Progenitor cell of endocrine pancreas (in vitro differentiated cells): ENCODE measurements at regions not wholly inside any gene's neighbourhood (a gene's known extent, or its start where the extent isn't known, plus 50 kb on each side); places are given as distances from the start of the nearest gene placed in this dataset.

ENCODE experiments used
- DNase-seq: peaks from one replicate; pipeline ENCODE4 v3.0.0; 2021; ENCODE audit warnings: low spot score; ENCODE audit not compliant: unreplicated experiment
- H3K27ac Mint-ChIP-seq: 2 replicates; pipeline ENCODE4 v1.8.0; 2021; ENCODE audit warnings: mild to moderate bottlenecking, moderate library complexity, mixed read lengths
- H3K27me3 Mint-ChIP-seq: 2 replicates; pipeline ENCODE4 v1.8.0; 2021; ENCODE audit warnings: mixed read lengths
- H3K36me3 Mint-ChIP-seq: 2 replicates; pipeline ENCODE4 v1.8.0; 2022; ENCODE audit warnings: mixed read lengths; ENCODE audit not compliant: insufficient read depth
- H3K4me1 Mint-ChIP-seq: 2 replicates; pipeline ENCODE4 v1.8.0; 2021; ENCODE audit warnings: low read depth, mixed read lengths
- H3K4me3 Mint-ChIP-seq: 2 replicates; pipeline ENCODE4 v1.8.0; 2021; ENCODE audit warnings: low read depth, mild to moderate bottlenecking, moderate library complexity, mixed read lengths
- H3K9me3 Mint-ChIP-seq: 2 replicates; pipeline ENCODE4 v1.8.0; 2021; ENCODE audit warnings: low read depth, mixed read lengths
- TF ChIP-seq, protein P1 (sequence below): fragments of 200-600 bp; sonication (generic); IDR thresholded peaks from one replicate; pipeline ENCODE4 v1.5.0; 2021; ENCODE audit warnings: antibody characterized with exemption, mild to moderate bottlenecking; ENCODE audit not compliant: unreplicated experiment

DNA sequence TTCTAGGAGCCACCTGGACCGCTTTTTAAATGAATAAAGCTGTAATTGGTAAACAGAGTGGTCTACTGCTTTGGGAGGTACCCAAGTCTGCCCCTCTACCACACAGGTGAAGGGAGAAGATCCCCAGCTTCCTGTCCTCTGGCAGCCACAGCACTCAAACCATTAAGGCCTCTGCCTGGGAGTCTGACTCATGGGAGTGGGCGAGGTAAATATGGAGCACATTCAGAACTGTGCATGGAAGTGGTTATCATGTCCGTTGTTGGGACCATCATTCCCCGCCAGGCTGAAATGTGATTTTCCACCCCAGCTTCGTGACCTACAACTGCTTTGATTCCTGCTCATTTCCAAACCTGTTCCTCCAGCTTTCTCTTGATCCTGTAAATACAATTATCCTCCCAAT, 59.5 kb upstream of the ALDH1B1 start:
- peaks cover 17% of the 10 kb centered on the region for H3K27me3 Mint-ChIP-seq
- no peak for DNase-seq
- H3K36me3 Mint-ChIP-seq: no peaks in the 10 kb centered on the region
- peaks cover 17% of the 10 kb centered on the region for H3K4me1 Mint-ChIP-seq
- no peak overlapping the region for H3K4me3 Mint-ChIP-seq
- no peak overlapping the region for H3K27ac Mint-ChIP-seq
- H3K9me3 Mint-ChIP-seq: peaks cover 4% of the 10 kb centered on the region
- TF ChIP-seq, protein P1, sequence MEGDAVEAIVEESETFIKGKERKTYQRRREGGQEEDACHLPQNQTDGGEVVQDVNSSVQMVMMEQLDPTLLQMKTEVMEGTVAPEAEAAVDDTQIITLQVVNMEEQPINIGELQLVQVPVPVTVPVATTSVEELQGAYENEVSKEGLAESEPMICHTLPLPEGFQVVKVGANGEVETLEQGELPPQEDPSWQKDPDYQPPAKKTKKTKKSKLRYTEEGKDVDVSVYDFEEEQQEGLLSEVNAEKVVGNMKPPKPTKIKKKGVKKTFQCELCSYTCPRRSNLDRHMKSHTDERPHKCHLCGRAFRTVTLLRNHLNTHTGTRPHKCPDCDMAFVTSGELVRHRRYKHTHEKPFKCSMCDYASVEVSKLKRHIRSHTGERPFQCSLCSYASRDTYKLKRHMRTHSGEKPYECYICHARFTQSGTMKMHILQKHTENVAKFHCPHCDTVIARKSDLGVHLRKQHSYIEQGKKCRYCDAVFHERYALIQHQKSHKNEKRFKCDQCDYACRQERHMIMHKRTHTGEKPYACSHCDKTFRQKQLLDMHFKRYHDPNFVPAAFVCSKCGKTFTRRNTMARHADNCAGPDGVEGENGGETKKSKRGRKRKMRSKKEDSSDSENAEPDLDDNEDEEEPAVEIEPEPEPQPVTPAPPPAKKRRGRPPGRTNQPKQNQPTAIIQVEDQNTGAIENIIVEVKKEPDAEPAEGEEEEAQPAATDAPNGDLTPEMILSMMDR: no peak

- H3K4me3 Mint-ChIP-seq: no peak overlapping the region
- peaks cover 15% of the 10 kb centered on the region for H3K27me3 Mint-ChIP-seq
- TF ChIP-seq, protein P1: no peak
- H3K27ac Mint-ChIP-seq: no peak overlapping the region
- H3K4me1 Mint-ChIP-seq: peaks cover 17% of the 10 kb centered on the region
- no peaks in the 10 kb centered on the region for H3K36me3 Mint-ChIP-seq
- peaks cover 4% of the 10 kb centered on the region for H3K9me3 Mint-ChIP-seq
- DNase-seq: no peak
Observed at GRCh38 chr9:38332625-38333024, 59.9 kb upstream of the ALDH1B1 start.

GRCh38 chr9:38331141-38331540, 61.4 kb upstream of the ALDH1B1 start:
- no peak overlapping the region for H3K4me3 Mint-ChIP-seq
- no peak for DNase-seq
- TF ChIP-seq, protein P1: no peak
- no peaks in the 10 kb centered on the region for H3K36me3 Mint-ChIP-seq
- H3K9me3 Mint-ChIP-seq: peaks cover 4% of the 10 kb centered on the region
- no peak overlapping the region for H3K27ac Mint-ChIP-seq
- peaks cover 17% of the 10 kb centered on the region for H3K4me1 Mint-ChIP-seq
- peaks cover 5% of the 10 kb centered on the region for H3K27me3 Mint-ChIP-seq

DNA sequence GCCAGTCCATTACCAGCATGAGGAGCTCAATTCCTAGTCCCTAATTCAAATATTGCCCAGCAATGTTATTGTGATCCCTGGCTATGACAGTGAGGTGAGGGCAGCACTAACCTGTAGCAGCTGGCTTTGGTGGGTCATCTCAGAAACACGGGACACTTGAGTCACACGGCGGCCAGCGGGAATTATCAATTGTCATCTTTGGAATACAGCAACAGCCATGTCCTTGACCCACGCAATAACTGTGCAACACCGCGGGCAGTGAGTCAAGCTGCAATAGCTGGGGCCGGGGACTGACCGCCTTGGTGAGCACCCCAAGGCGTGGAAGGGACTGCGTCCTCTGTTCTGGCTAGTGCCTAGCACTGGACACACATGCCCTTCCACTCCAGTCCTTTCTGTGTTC, 62.5 kb upstream of the ALDH1B1 start:
- no peaks in the 10 kb centered on the region for H3K27me3 Mint-ChIP-seq
- peaks cover 17% of the 10 kb centered on the region for H3K4me1 Mint-ChIP-seq
- H3K9me3 Mint-ChIP-seq: peaks cover 4% of the 10 kb centered on the region
- no peak overlapping the region for H3K4me3 Mint-ChIP-seq
- no peak overlapping the region for H3K27ac Mint-ChIP-seq
- no peaks in the 10 kb centered on the region for H3K36me3 Mint-ChIP-seq
- TF ChIP-seq, protein P1: no peak
- no peak for DNase-seq

- Mint-ChIP-seq H3K27ac (no peak overlapping the region), H3K9me3 (peaks cover 4% of the 10 kb centered on the region), H3K36me3 (no peaks in the 10 kb centered on the region), H3K4me1 (peaks cover 12% of the 10 kb centered on the region), H3K4me3 (no peak overlapping the region), H3K27me3 (no peaks in the 10 kb centered on the region)
- no peak for DNase-seq
- TF ChIP-seq, protein P1: no peak
Observed at GRCh38 chr9:38328765-38329164, 63.7 kb upstream of the ALDH1B1 start.
